RKO (cell line): ENCODE measurements at regions not wholly inside any gene's neighbourhood (a gene's known extent, or its start where the extent isn't known, plus 50 kb on each side); places are given as distances from the start of the nearest gene placed in this dataset.
A peak's percentile ranks its signal among the peaks of the same experiment; 100 is the strongest.

ENCODE experiments used
- DNase-seq: peaks from one replicate; pipeline ENCODE4 v3.0.0-alpha.2; 2016; ENCODE audit warnings: low spot score

- DNase-seq = no peak
Observed at GRCh38 chr6:55642366-55642765, 63.4 kb upstream of the HMGCLL1 start.

DNA sequence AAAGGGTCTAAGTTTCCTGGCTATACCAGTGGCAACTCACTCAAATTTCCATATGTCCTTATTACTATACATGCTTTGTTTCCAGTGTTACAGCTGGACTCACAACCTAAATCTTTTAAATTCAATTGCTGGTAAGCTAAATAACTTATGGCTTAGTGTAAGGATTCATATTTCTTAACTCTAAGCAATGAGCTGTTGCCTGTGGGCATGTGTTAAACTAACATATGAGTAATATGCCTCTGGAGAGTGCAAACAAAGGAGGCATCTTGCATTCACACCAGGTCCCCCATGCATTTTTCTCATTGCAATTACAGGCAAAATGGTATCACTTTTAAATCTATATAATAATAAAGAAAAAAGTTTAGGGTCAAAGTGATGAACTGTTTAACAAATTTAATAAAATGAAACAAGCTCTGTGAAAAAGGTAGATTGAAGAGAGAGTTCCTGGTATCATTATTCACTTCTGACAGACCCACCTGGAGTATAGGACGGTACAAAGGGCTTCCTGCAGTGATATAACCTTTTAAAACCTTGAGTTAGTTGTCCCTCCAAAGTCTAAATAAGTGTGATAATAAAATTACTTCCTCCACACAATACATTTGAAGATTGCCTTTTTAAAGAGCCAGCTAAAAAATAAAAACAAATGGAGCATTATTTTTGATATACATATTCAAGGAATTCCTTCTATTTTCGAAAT lies 57.6 kb upstream of the HMGCLL1 start:
- DNase-seq = no peak

- no peak for DNase-seq
Observed at GRCh38 chr6:55633471-55633870, 54.5 kb upstream of the HMGCLL1 start.

- DNase-seq = peak; percentile 8
Observed at GRCh38 chr6:55632953-55633352, 54.0 kb upstream of the HMGCLL1 start.
